ENCODE measurements at regions not wholly inside any gene's neighbourhood (a gene's known extent, or its start where the extent isn't known, plus 50 kb on each side); places are given as distances from the start of the nearest gene placed in this dataset.

GRCh38 chr5:164301708-164302107, 796.3 kb downstream of the MAT2B start:
- ATAC-seq, result no peak
- TF ChIP-seq TSHZ2 (CRISPR knock-in tag; IDR thresholded peaks at IDR 0.05) (no peak), OSR1 (CRISPR knock-in tag; IDR thresholded peaks at IDR 0.05) (no peak), PPARA (CRISPR knock-in tag; IDR thresholded peaks at IDR 0.05; ENCODE audit: borderline replicate concordance) (no peak), ISL1 (CRISPR knock-in tag; IDR thresholded peaks at IDR 0.05) (no peak), ZNF565 (CRISPR knock-in tag; conservative IDR thresholded peaks at IDR 0.05; ENCODE audit: low read depth) (no peak), ZNF8 (CRISPR knock-in tag; IDR thresholded peaks at IDR 0.05) (no peak), ZNF70 (CRISPR knock-in tag; IDR thresholded peaks at IDR 0.05) (no peak)

GRCh38 chr5:164302533-164303235, 797.3 kb downstream of the MAT2B start:
- peak; percentile 62 for ATAC-seq
- TF ChIP-seq BACH2 (CRISPR knock-in tag; IDR thresholded peaks at IDR 0.05; ENCODE audit: borderline replicate concordance) (no peak), ISL1 (CRISPR knock-in tag; IDR thresholded peaks at IDR 0.05) (0 out of 2 replicates have a peak, but pooled peaks have one; percentile 26)

- ATAC-seq, result no peak
- no peak for TF ChIP-seq TSHZ2 (CRISPR knock-in tag; IDR thresholded peaks at IDR 0.05)
- TF ChIP-seq TCF4 (CRISPR knock-in tag; IDR thresholded peaks at IDR 0.05; ENCODE audit: borderline replicate concordance), result no peak
- no peak for TF ChIP-seq GLIS3 (CRISPR knock-in tag; IDR thresholded peaks at IDR 0.05)
- no peak for TF ChIP-seq ZC3H10 (CRISPR knock-in tag; IDR thresholded peaks at IDR 0.05)
- no peak for TF ChIP-seq ZNF565 (CRISPR knock-in tag; conservative IDR thresholded peaks at IDR 0.05; ENCODE audit: low read depth)
- no peak for TF ChIP-seq CREB5 (CRISPR knock-in tag; IDR thresholded peaks at IDR 0.05; ENCODE audit: low read depth)
- TF ChIP-seq RARB (CRISPR knock-in tag; IDR thresholded peaks at IDR 0.05), result no peak
- TF ChIP-seq ZNF8 (CRISPR knock-in tag; IDR thresholded peaks at IDR 0.05), result no peak
Observed at GRCh38 chr5:164303646-164304215, 798.3 kb downstream of the MAT2B start.

GRCh38 chr5:164306662-164307061, 801.2 kb downstream of the MAT2B start:
- no peak for TF ChIP-seq CSRNP3 (CRISPR knock-in tag; IDR thresholded peaks at IDR 0.05)
- no peak for TF ChIP-seq TOX (CRISPR knock-in tag; IDR thresholded peaks at IDR 0.05; ENCODE audit: borderline replicate concordance)
- no peak for TF ChIP-seq RARB (CRISPR knock-in tag; IDR thresholded peaks at IDR 0.05)
- no peak for TF ChIP-seq GLIS3 (CRISPR knock-in tag; IDR thresholded peaks at IDR 0.05)
- no peak for TF ChIP-seq ARNTL (CRISPR knock-in tag; IDR thresholded peaks at IDR 0.05; ENCODE audit: borderline replicate concordance, low read depth)
- no peak for TF ChIP-seq ZNF8 (CRISPR knock-in tag; IDR thresholded peaks at IDR 0.05)
- no peak for TF ChIP-seq ESRRG (CRISPR knock-in tag; IDR thresholded peaks at IDR 0.05)
- TF ChIP-seq ZC3H10 (CRISPR knock-in tag; IDR thresholded peaks at IDR 0.05), result no peak
- TF ChIP-seq PATZ1 (CRISPR knock-in tag; IDR thresholded peaks at IDR 0.05; ENCODE audit: borderline replicate concordance), result no peak
- TF ChIP-seq SNAI2 (CRISPR knock-in tag; IDR thresholded peaks at IDR 0.05), result no peak
- TF ChIP-seq ZFP3 (CRISPR knock-in tag; IDR thresholded peaks at IDR 0.05), result no peak
- no peak for TF ChIP-seq CSDC2 (CRISPR knock-in tag; IDR thresholded peaks at IDR 0.05)
- no peak for ATAC-seq

Data from SK-N-SH treated with all-trans-retinoic acid at 6 μM for 48 hours (cell line).